Stimulated activated CD8-positive, alpha-beta memory T cell treated with anti-CD3 and anti-CD28 coated beads, Interleukin-4, amount 100 ng/mL, for 48 hours (primary cell): ENCODE measurements at regions not wholly inside any gene's neighbourhood (a gene's known extent, or its start where the extent isn't known, plus 50 kb on each side); places are given as distances from the start of the nearest gene placed in this dataset.

Experiments used
- DNase-seq: peaks from one replicate; pipeline ENCODE4 v3.0.0-alpha.2; 2020

GRCh38 chr4:11805842-11806241, 377.1 kb upstream of the HS3ST1 start:
- DNase-seq, result no peak

GRCh38 chr4:11801466-11802446, 373.1 kb upstream of the HS3ST1 start:
- DNase-seq, result no peak

- no peak for DNase-seq
Observed at GRCh38 chr4:11799196-11799595, 370.5 kb upstream of the HS3ST1 start.

GRCh38 chr4:11791797-11792196, 363.1 kb upstream of the HS3ST1 start:
- no peak for DNase-seq

GRCh38 chr4:11790230-11790629, 361.5 kb upstream of the HS3ST1 start:
- no peak for DNase-seq

GRCh38 chr4:11783588-11783987, 354.9 kb upstream of the HS3ST1 start:
- DNase-seq, result no peak

GRCh38 chr4:11782859-11783258, 354.2 kb upstream of the HS3ST1 start:
- DNase-seq, result no peak

GRCh38 chr4:11777447-11777846, 348.8 kb upstream of the HS3ST1 start:
- DNase-seq, result no peak

GRCh38 chr4:11774346-11774745, 345.7 kb upstream of the HS3ST1 start:
- DNase-seq, result no peak

GRCh38 chr4:11773798-11774197, 345.1 kb upstream of the HS3ST1 start:
- DNase-seq, result no peak

GRCh38 chr4:11769434-11769833, 340.7 kb upstream of the HS3ST1 start:
- no peak for DNase-seq

- DNase-seq, result no peak
Observed at GRCh38 chr4:11768251-11768972, 339.7 kb upstream of the HS3ST1 start.

- no peak for DNase-seq
Observed at GRCh38 chr4:11765849-11766453, 337.3 kb upstream of the HS3ST1 start.

- no peak for DNase-seq
Observed at GRCh38 chr4:11748164-11748872, 319.6 kb upstream of the HS3ST1 start.

GRCh38 chr4:11746734-11747133, 318.0 kb upstream of the HS3ST1 start:
- DNase-seq, result no peak

GRCh38 chr4:11743976-11744375, 315.3 kb upstream of the HS3ST1 start:
- no peak for DNase-seq

- DNase-seq, result no peak
Observed at GRCh38 chr4:11743236-11743635, 314.5 kb upstream of the HS3ST1 start.

GRCh38 chr4:11741190-11741652, 312.5 kb upstream of the HS3ST1 start:
- no peak for DNase-seq

GRCh38 chr4:11739992-11740391, 311.3 kb upstream of the HS3ST1 start:
- DNase-seq, result no peak

- no peak for DNase-seq
Observed at GRCh38 chr4:11736978-11737377, 308.3 kb upstream of the HS3ST1 start.

- DNase-seq, result no peak
Observed at GRCh38 chr4:11735651-11736050, 307.0 kb upstream of the HS3ST1 start.

GRCh38 chr4:11732155-11732554, 303.5 kb upstream of the HS3ST1 start:
- no peak for DNase-seq

- DNase-seq, result no peak
Observed at GRCh38 chr4:11730545-11730944, 301.9 kb upstream of the HS3ST1 start.
